Vagina (tissue), 2 donors: ENCODE measurements at regions not wholly inside any gene's neighbourhood (a gene's known extent, or its start where the extent isn't known, plus 50 kb on each side); places are given as distances from the start of the nearest gene placed in this dataset.

Source experiments
- CTCF ChIP-seq, 3 experiments: fragments of 450-650 bp in 2 of 3; fragments of 200-600 bp in 1 of 3; sonication (generic) in 1 of 3; IDR thresholded peaks; one replicate each; pipeline ENCODE4 v1.5.1; 2017 to 2019; ENCODE audit warnings: antibody characterized with exemption in 3 of 3, mild to moderate bottlenecking in 2 of 3, moderate library complexity in 2 of 3
- POLR2A ChIP-seq, 2 donors: fragments of 450-650 bp; IDR thresholded peaks; one replicate each; pipeline ENCODE4 v1.6.1; 2017; ENCODE audit warnings: antibody characterized with exemption in 2 of 2, mild to moderate bottlenecking in 2 of 2, moderate library complexity in 2 of 2
- POLR2AphosphoS5 ChIP-seq, 2 donors: sonication (generic); formaldehyde crosslinking; IDR thresholded peaks; one replicate each; pipeline ENCODE4 v1.9.0; 2017; ENCODE audit warnings: antibody characterized with exemption in 2 of 2, mild to moderate bottlenecking in 2 of 2, low read depth in 1 of 2; ENCODE audit not compliant: insufficient read depth in 1 of 2

- TF ChIP-seq CTCF (IDR thresholded peaks at IDR 0.05) (no peak), POLR2A (IDR thresholded peaks at IDR 0.05) (no peak), POLR2AphosphoS5 (IDR thresholded peaks at IDR 0.05; ENCODE audit: insufficient read depth in 1 of 2, low read depth in 1 of 2) (no peak)
These were observed 1017.3 kb upstream of the EPHA6 start for GRCh38 chr3:95797081-95797480.
